Tibial nerve (tissue), 4 donors: ENCODE measurements at regions not wholly inside any gene's neighbourhood (a gene's known extent, or its start where the extent isn't known, plus 50 kb on each side); places are given as distances from the start of the nearest gene placed in this dataset.

Experiments used
- DNase-seq, 2 donors: peaks; one replicate each; pipeline ENCODE4 v3.0.0-alpha.2; 2019; ENCODE audit warnings: low spot score in 2 of 2
- H3K27ac ChIP-seq, 4 donors: fragments of 200-600 bp; sonication (generic) in 3 of 4; one replicate each; pipeline ENCODE4 v1.5.1; 2017 to 2019; ENCODE audit warnings: mild to moderate bottlenecking in 1 of 4
- H3K27me3 ChIP-seq, 2 donors: fragments of 200-600 bp; sonication (generic) in 1 of 2; one replicate each; pipeline versions ENCODE4 v1.5.1 to v1.6.0; 2017 to 2019
- H3K36me3 ChIP-seq, 3 donors: fragments of 200-600 bp; sonication (generic); one replicate each; pipeline ENCODE4 v1.5.1; 2018 to 2019
- H3K4me1 ChIP-seq, 4 donors: fragments of 200-600 bp; sonication (generic) in 3 of 4; one replicate each; pipeline ENCODE4 v1.5.1; 2017 to 2019
- H3K4me3 ChIP-seq, 4 donors: fragments of 200-600 bp; sonication (generic) in 3 of 4; one replicate each; pipeline ENCODE4 v1.5.1; 2017 to 2019; ENCODE audit warnings: mild to moderate bottlenecking in 1 of 4, moderate library complexity in 1 of 4
- H3K9me3 ChIP-seq, 4 donors: fragments of 200-600 bp; sonication (generic) in 3 of 4; one replicate each; pipeline ENCODE4 v1.5.1; 2017 to 2019
- CTCF ChIP-seq, 5 experiments: fragments of 200-600 bp in 3 of 5; fragments of 450-650 bp in 2 of 5; sonication (generic) in 3 of 5; IDR thresholded peaks; one replicate each; pipeline ENCODE4 v1.5.1; 2016 to 2019; ENCODE audit warnings: antibody characterized with exemption in 5 of 5, mild to moderate bottlenecking in 3 of 5, moderate library complexity in 2 of 5
- EP300 ChIP-seq, 2 donors: sonication (generic); formaldehyde crosslinking; IDR thresholded peaks; one replicate each; pipeline ENCODE4 v1.6.1; 2017; ENCODE audit warnings: antibody characterized with exemption in 2 of 2, mild to moderate bottlenecking in 1 of 2
- POLR2A ChIP-seq, 2 donors: fragments of 450-650 bp; IDR thresholded peaks; one replicate each; pipeline ENCODE4 v1.6.1; 2017; ENCODE audit warnings: antibody characterized with exemption in 2 of 2, mild to moderate bottlenecking in 2 of 2, moderate library complexity in 2 of 2
- WGBS, 2 donors: methylation state at CpG; one replicate each; pipeline ENCODE4 v1.1.5; 2018; 5-methylcytosine and 5-hydroxymethylcytosine counted together

GRCh38 chr6:14501240-14501639 is 383.7 kb downstream of the CD83 start:
- no peak overlapping the region for H3K27ac ChIP-seq
- H3K4me1 ChIP-seq = no peaks in the 10 kb centered on the region
- no peak for TF ChIP-seq EP300 (IDR thresholded peaks at IDR 0.05)
- no peak for DNase-seq
- no peak overlapping the region for H3K4me3 ChIP-seq
- no peaks in the 10 kb centered on the region for H3K36me3 ChIP-seq
- peaks cover 0 to 1% (median 0%) of the 10 kb centered on the region in 4 donors for H3K9me3 ChIP-seq
- H3K27me3 ChIP-seq = no peaks in the 10 kb centered on the region
- 94 to 95% methylated on average over 7 of the region's 7 CpGs for WGBS, 2 donors

- DNase-seq = no peak
- no peak for TF ChIP-seq CTCF (IDR thresholded peaks at IDR 0.05)
- TF ChIP-seq POLR2A (IDR thresholded peaks at IDR 0.05) = no peak
- no peak for TF ChIP-seq EP300 (IDR thresholded peaks at IDR 0.05)
- no peaks in the 10 kb centered on the region for H3K27me3 ChIP-seq
- no peaks in the 10 kb centered on the region for H3K4me1 ChIP-seq
- no peak overlapping the region for H3K4me3 ChIP-seq
- no peak overlapping the region for H3K27ac ChIP-seq
- WGBS, 2 donors = 88 to 89% methylated on average over 5 of the region's 5 CpGs
- H3K36me3 ChIP-seq = no peaks in the 10 kb centered on the region
- H3K9me3 ChIP-seq = no peaks in the 10 kb centered on the region
These were observed 384.3 kb downstream of the CD83 start for GRCh38 chr6:14501914-14502313.

DNA sequence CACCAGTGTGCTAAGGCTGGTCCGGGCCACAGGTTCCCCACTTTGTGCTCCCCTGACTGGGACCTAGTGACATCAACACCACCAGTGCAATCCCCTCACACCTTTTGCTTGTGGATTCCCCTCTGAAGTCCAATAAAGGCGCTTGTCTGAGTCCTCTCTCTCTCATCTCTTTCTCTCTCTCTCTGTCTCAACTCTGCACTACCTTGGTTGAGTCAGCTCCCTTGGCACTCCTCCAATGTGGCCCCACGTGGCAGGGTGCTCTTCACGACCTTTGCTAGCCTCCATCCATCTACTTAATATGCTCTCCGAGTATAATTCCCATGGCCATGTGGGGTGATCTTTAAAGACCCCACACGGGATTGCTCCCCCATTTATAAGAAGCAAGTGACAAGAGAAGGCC is 385.0 kb downstream of the CD83 start:
- no peak for DNase-seq
- Histone ChIP-seq H3K4me1 (no peaks in the 10 kb centered on the region), H3K27me3 (no peaks in the 10 kb centered on the region), H3K9me3 (no peaks in the 10 kb centered on the region), H3K36me3 (no peaks in the 10 kb centered on the region), H3K4me3 (no peak overlapping the region), H3K27ac (no peak overlapping the region)
- WGBS, 2 donors = 75% methylated on average over 6 of the region's 6 CpGs
- no peak for TF ChIP-seq POLR2A (IDR thresholded peaks at IDR 0.05)
- no peak for TF ChIP-seq CTCF (IDR thresholded peaks at IDR 0.05)
- no peak for TF ChIP-seq EP300 (IDR thresholded peaks at IDR 0.05)

DNA sequence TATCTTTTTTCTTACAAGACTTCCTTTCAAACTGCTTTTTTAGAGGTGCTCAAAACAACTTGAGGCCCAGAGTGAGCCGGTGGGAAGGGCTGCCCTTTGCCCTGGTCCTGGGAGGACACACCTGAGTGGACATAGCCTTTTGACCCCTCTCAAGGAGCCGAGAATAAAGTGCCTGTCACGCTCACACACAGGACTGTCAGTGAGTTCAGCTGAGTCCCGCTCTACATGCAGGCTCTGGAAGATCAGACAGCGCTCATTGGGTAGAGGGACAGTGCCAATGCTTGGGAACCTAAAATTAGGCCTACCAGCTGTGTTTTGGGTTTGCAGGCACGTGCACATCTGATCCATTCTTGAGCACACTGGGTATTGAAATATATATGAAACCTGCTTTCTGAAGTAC is 387.8 kb downstream of the CD83 start:
- Histone ChIP-seq H3K4me3 (no peak overlapping the region), H3K9me3 (no peaks in the 10 kb centered on the region), H3K36me3 (no peaks in the 10 kb centered on the region), H3K27me3 (no peaks in the 10 kb centered on the region), H3K4me1 (no peaks in the 10 kb centered on the region), H3K27ac (no peak overlapping the region)
- DNase-seq = no peak
- WGBS, 2 donors = 72 to 79% methylated on average over 6 of the region's 6 CpGs
- TF ChIP-seq POLR2A (IDR thresholded peaks at IDR 0.05) (no peak), CTCF (IDR thresholded peaks at IDR 0.05) (no peak), EP300 (IDR thresholded peaks at IDR 0.05) (no peak)

- no peak for DNase-seq
- Histone ChIP-seq H3K27ac (no peak overlapping the region), H3K27me3 (no peaks in the 10 kb centered on the region), H3K36me3 (no peaks in the 10 kb centered on the region), H3K4me1 (no peaks in the 10 kb centered on the region), H3K9me3 (no peaks in the 10 kb centered on the region), H3K4me3 (no peak overlapping the region)
- no peak for TF ChIP-seq CTCF (IDR thresholded peaks at IDR 0.05)
- no peak for TF ChIP-seq POLR2A (IDR thresholded peaks at IDR 0.05)
- no peak for TF ChIP-seq EP300 (IDR thresholded peaks at IDR 0.05)
- 90 to 91% methylated on average over 6 of the region's 6 CpGs for WGBS, 2 donors
These were observed 389.2 kb downstream of the CD83 start for GRCh38 chr6:14506656-14507246.

- TF ChIP-seq CTCF (IDR thresholded peaks at IDR 0.05) (no peak), POLR2A (IDR thresholded peaks at IDR 0.05) (no peak), EP300 (IDR thresholded peaks at IDR 0.05) (no peak)
- no peak for DNase-seq
- Histone ChIP-seq H3K4me3 (no peak overlapping the region), H3K9me3 (no peaks in the 10 kb centered on the region), H3K27me3 (no peaks in the 10 kb centered on the region), H3K36me3 (no peaks in the 10 kb centered on the region), H3K4me1 (no peaks in the 10 kb centered on the region), H3K27ac (no peak overlapping the region)
- WGBS, 2 donors = 87 to 89% methylated on average over 5 of the region's 5 CpGs
These were observed 391.5 kb downstream of the CD83 start for GRCh38 chr6:14509120-14509519.
